ENCODE measurements at regions not wholly inside any gene's neighbourhood (a gene's known extent, or its start where the extent isn't known, plus 50 kb on each side); places are given as distances from the start of the nearest gene placed in this dataset.

DNA sequence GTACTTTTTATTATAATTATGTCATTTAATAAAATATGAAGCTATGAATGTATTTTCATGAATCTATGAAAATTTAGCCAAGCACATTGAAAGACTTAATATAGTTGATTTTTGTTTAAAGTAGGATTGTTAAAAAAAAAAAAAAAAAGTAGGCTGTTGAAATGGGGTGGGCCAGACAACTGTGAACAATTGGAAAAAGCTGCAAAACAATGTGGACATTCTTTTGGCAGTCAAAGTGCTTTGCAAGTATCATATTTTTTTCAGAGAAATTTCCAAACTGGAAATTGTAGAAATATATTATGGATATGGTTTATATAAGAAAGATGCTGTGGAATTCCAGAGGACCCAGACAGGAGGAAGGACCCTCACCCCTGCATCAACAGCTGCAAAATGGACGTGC, 82.1 kb downstream of the ETAA1 start:
- TF ChIP-seq, protein P1, sequence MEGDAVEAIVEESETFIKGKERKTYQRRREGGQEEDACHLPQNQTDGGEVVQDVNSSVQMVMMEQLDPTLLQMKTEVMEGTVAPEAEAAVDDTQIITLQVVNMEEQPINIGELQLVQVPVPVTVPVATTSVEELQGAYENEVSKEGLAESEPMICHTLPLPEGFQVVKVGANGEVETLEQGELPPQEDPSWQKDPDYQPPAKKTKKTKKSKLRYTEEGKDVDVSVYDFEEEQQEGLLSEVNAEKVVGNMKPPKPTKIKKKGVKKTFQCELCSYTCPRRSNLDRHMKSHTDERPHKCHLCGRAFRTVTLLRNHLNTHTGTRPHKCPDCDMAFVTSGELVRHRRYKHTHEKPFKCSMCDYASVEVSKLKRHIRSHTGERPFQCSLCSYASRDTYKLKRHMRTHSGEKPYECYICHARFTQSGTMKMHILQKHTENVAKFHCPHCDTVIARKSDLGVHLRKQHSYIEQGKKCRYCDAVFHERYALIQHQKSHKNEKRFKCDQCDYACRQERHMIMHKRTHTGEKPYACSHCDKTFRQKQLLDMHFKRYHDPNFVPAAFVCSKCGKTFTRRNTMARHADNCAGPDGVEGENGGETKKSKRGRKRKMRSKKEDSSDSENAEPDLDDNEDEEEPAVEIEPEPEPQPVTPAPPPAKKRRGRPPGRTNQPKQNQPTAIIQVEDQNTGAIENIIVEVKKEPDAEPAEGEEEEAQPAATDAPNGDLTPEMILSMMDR (IDR thresholded peaks at IDR 0.05; ENCODE audit: control insufficient read depth, extremely low read depth, insufficient read depth): no peak
- DNase-seq (ENCODE audit: low read depth): no peak

DNA sequence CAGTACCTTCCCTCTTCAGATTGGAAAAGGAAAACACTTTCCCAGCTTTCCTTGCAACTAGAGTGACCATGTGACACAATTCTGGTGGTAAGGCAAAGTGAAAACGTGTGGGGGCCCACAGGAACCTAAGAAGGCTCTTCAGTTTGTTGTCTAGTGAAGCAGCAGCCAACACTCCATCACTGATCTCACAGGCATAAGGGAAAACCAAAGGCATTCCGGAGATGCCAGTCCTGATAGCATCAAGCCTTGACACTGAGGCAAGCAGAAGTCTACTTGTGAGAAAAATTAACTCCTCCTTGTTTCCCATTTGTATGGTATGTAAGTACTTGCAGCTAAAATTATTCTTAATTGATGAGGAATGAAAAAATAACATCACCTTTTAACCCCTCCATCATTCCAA, 88.3 kb downstream of the ETAA1 start:
- TF ChIP-seq, protein P1 (IDR thresholded peaks at IDR 0.05; ENCODE audit: control insufficient read depth, extremely low read depth, insufficient read depth): no peak
- H3K4me3 ChIP-seq (ENCODE audit: low read depth, low read length): no peak overlapping the region
- DNase-seq (ENCODE audit: low read depth): no peak

More for the DNA sequence above, 82.1 kb downstream of the ETAA1 start:
- H3K4me3 ChIP-seq (ENCODE audit: low read depth, low read length): no peak overlapping the region

DNA sequence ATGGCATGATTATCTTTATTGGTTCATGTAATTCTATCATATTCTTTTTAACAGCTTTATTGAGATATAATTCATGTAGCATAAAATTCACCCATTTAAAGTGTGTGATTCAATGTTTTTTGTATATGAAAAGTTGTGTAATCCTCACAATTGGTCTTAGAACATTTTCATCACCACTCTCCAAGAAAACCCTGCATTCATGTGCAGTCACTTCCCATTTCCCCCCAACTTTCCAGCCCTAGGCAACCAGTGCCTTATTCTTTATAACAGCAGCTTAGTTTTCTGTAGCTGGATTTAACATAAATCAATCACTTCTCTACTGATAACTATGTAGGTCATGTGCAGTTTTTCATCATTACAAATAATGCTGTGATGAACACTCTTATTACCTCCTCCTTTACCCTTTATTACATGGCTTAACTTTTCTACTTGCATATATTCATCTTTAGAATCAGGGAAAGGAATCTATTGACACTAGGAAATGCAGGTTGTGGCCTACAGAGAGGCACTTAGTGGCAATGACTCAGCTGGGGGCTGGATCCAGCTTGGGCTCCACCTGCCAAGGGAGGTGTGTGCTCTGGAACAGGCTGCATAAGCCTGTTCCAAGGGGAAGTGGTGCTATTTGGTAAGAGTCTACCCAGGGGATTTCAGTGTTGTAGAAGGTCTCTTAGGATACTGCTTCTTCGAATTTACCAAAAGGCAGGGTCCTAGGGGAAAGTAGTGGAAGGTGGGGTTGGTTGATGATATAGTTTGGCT, 89.1 kb downstream of the ETAA1 start:
- TF ChIP-seq, protein P1 (IDR thresholded peaks at IDR 0.05; ENCODE audit: control insufficient read depth, extremely low read depth, insufficient read depth): no peak
- no peak overlapping the region for H3K4me3 ChIP-seq (ENCODE audit: low read depth, low read length)
- no peak for DNase-seq (ENCODE audit: low read depth)

DNA sequence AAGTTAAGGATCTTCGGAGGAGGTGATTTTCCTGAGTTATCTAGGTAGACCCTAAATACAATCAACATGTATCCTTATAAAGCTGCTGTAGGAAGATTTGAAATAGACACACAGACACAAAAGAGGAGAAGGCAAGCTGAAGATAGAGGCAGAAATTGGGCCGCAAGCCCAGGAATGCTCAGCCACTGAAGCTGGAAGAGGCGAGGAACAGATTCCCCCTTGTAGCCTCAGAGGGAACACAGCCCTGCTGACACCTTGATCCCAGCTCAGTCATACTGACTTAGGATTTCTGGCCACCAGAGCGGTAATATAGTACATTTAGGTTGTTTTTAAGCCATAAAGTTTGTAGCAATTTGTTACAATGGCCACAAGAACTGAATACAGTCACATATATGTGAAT, 90.9 kb downstream of the ETAA1 start:
- no peak overlapping the region for H3K4me3 ChIP-seq (ENCODE audit: low read depth, low read length)
- TF ChIP-seq, protein P1 (IDR thresholded peaks at IDR 0.05; ENCODE audit: control insufficient read depth, extremely low read depth, insufficient read depth): no peak
- DNase-seq (ENCODE audit: low read depth): no peak

DNA sequence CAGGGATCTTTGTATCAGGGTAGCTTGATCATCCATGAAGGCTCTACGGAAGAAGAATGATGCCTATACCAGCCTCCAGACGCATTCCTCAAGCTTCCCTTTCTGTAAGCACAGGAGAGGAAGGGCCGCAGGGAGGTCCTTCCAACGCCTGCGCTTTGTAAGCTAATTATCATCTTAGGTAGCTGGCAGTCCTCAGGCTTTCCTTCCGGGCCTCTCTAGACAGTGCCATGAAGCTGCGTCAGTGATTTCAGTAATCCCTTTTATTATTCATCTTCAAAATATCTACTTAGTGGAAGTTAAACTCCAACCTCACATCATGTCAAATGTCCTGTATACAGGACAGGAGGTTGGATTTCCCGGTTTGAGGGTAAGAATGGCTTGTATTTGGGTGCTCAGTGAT, 92.3 kb downstream of the ETAA1 start:
- TF ChIP-seq, protein P1 (IDR thresholded peaks at IDR 0.05; ENCODE audit: control insufficient read depth, extremely low read depth, insufficient read depth): no peak
- no peak for DNase-seq (ENCODE audit: low read depth)
- no peak overlapping the region for H3K4me3 ChIP-seq (ENCODE audit: low read depth, low read length)

DNA sequence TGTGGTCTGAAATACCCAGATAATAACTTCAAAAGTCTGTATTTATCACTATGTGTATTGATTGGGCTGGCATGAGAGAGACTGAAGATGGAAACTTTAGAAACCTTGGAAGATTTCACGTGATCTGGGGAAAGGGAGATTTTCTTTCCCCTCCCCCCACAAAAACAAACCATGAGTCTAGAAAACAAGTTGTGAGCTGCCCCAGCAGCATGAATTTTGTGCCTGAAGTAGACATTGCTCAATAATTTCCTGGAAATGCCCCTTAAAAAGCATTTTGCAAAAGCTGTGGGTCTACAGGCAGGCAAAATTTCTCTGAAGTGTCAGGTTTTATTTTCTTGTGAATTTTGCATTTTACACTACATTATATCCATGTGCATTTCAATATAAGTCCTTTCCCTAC, 101.8 kb downstream of the ETAA1 start:
- TF ChIP-seq, protein P1 (IDR thresholded peaks at IDR 0.05; ENCODE audit: control insufficient read depth, extremely low read depth, insufficient read depth): no peak
- DNase-seq (ENCODE audit: low read depth): no peak
- H3K4me3 ChIP-seq (ENCODE audit: low read depth, low read length): no peak overlapping the region

DNA sequence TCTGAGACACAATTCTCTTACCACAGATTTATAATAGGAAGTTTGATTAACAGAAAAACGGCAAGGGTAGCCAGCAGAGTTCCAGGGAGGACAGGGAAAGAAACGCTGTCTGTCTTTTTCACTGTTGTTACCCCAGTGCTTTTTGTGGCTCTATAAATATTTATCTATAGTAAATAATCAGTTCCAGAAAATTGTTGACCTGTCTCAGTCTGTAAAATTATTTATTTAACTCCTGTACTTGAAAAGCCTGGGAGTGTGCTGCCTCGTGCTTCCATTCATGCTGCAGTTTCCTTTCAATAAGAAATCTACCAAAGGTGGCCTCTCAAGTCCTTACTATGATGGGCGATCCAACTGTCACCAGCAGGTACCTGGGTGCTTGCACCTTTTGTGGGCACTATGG, 102.9 kb downstream of the ETAA1 start:
- H3K4me3 ChIP-seq (ENCODE audit: low read depth, low read length): no peak overlapping the region
- TF ChIP-seq, protein P1 (IDR thresholded peaks at IDR 0.05; ENCODE audit: control insufficient read depth, extremely low read depth, insufficient read depth): no peak
- peak; percentile 44 for DNase-seq (ENCODE audit: low read depth)
